ENCODE measurements at regions not wholly inside any gene's neighbourhood (a gene's known extent, or its start where the extent isn't known, plus 50 kb on each side); places are given as distances from the start of the nearest gene placed in this dataset.

- no peaks in the 10 kb centered on the region for H3K9me3 Mint-ChIP-seq (ENCODE audit: unreplicated experiment)
- no peaks in the 10 kb centered on the region for H3K4me1 Mint-ChIP-seq (ENCODE audit: unreplicated experiment)
- no peaks in the 10 kb centered on the region for H3K36me3 Mint-ChIP-seq (ENCODE audit: low read depth, unreplicated experiment)
- no peak for TF ChIP-seq CTCF (IDR thresholded peaks at IDR 0.05; ENCODE audit: unreplicated experiment)
- H3K4me3 Mint-ChIP-seq (ENCODE audit: unreplicated experiment), result no peak overlapping the region
- DNase-seq (ENCODE audit: low spot score), result no peak
- no peak overlapping the region for H3K27ac Mint-ChIP-seq (ENCODE audit: unreplicated experiment)
- H3K27me3 Mint-ChIP-seq (ENCODE audit: unreplicated experiment), result no peaks in the 10 kb centered on the region
Measured at GRCh38 chr1:106986603-106987002, 69.9 kb upstream of the PRMT6 start.

- Mint-ChIP-seq H3K36me3 (ENCODE audit: low read depth, unreplicated experiment) (no peaks in the 10 kb centered on the region), H3K4me3 (ENCODE audit: unreplicated experiment) (no peak overlapping the region), H3K9me3 (ENCODE audit: unreplicated experiment) (no peaks in the 10 kb centered on the region), H3K27ac (ENCODE audit: unreplicated experiment) (no peak overlapping the region), H3K4me1 (ENCODE audit: unreplicated experiment) (no peaks in the 10 kb centered on the region), H3K27me3 (ENCODE audit: unreplicated experiment) (peaks cover 2% of the 10 kb centered on the region)
- TF ChIP-seq CTCF (IDR thresholded peaks at IDR 0.05; ENCODE audit: unreplicated experiment), result no peak
- no peak for DNase-seq (ENCODE audit: low spot score)
Measured at GRCh38 chr1:106995970-106996369, 60.5 kb upstream of the PRMT6 start.

GRCh38 chr1:106998431-106999002 is 58.0 kb upstream of the PRMT6 start:
- no peak for DNase-seq (ENCODE audit: low spot score)
- Mint-ChIP-seq H3K27ac (ENCODE audit: unreplicated experiment) (no peak overlapping the region), H3K27me3 (ENCODE audit: unreplicated experiment) (peaks cover 2% of the 10 kb centered on the region), H3K4me3 (ENCODE audit: unreplicated experiment) (no peak overlapping the region), H3K9me3 (ENCODE audit: unreplicated experiment) (no peaks in the 10 kb centered on the region), H3K4me1 (ENCODE audit: unreplicated experiment) (no peaks in the 10 kb centered on the region), H3K36me3 (ENCODE audit: low read depth, unreplicated experiment) (no peaks in the 10 kb centered on the region)
- no peak for TF ChIP-seq CTCF (IDR thresholded peaks at IDR 0.05; ENCODE audit: unreplicated experiment)

- Mint-ChIP-seq H3K27ac (ENCODE audit: unreplicated experiment) (no peak overlapping the region), H3K9me3 (ENCODE audit: unreplicated experiment) (no peaks in the 10 kb centered on the region), H3K27me3 (ENCODE audit: unreplicated experiment) (peaks cover 2% of the 10 kb centered on the region), H3K4me1 (ENCODE audit: unreplicated experiment) (no peaks in the 10 kb centered on the region), H3K36me3 (ENCODE audit: low read depth, unreplicated experiment) (no peaks in the 10 kb centered on the region), H3K4me3 (ENCODE audit: unreplicated experiment) (no peak overlapping the region)
- TF ChIP-seq CTCF (IDR thresholded peaks at IDR 0.05; ENCODE audit: unreplicated experiment), result no peak
- no peak for DNase-seq (ENCODE audit: low spot score)
Measured at GRCh38 chr1:107000902-107001301, 55.6 kb upstream of the PRMT6 start.

GRCh38 chr1:107003972-107004371 is 52.5 kb upstream of the PRMT6 start:
- no peak overlapping the region for H3K4me3 Mint-ChIP-seq (ENCODE audit: unreplicated experiment)
- H3K27ac Mint-ChIP-seq (ENCODE audit: unreplicated experiment), result no peak overlapping the region
- H3K27me3 Mint-ChIP-seq (ENCODE audit: unreplicated experiment), result no peaks in the 10 kb centered on the region

More at GRCh38 chr1:107003972-107004371, 52.5 kb upstream of the PRMT6 start:
- DNase-seq (ENCODE audit: low spot score), result no peak
- no peaks in the 10 kb centered on the region for H3K4me1 Mint-ChIP-seq (ENCODE audit: unreplicated experiment)
- H3K9me3 Mint-ChIP-seq (ENCODE audit: unreplicated experiment), result no peaks in the 10 kb centered on the region
- no peaks in the 10 kb centered on the region for H3K36me3 Mint-ChIP-seq (ENCODE audit: low read depth, unreplicated experiment)
- TF ChIP-seq CTCF (IDR thresholded peaks at IDR 0.05; ENCODE audit: unreplicated experiment), result no peak
